ENCODE measurements at regions not wholly inside any gene's neighbourhood (a gene's known extent, or its start where the extent isn't known, plus 50 kb on each side); places are given as distances from the start of the nearest gene placed in this dataset.

DNA sequence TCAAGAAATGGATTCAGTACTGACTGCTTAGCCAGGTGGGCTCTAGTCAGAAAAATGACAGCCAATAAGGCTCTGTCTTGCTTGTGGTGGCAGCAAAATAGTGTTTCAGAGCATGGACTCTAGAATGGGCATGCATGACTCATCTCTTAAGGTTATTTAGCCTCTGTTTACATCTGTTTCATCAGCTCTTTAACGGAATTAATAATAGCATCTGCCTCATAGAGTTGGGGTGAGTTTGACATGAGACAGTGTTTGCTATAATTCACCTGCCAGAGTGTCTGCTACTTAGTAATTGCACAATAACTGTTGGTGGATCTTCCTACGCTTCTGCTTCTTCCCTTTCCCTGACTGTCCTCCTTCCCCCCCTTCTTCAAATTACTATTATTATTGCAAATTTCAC, 350.4 kb upstream of the SEMA6D start:
- DNase-seq = no peak

DNA sequence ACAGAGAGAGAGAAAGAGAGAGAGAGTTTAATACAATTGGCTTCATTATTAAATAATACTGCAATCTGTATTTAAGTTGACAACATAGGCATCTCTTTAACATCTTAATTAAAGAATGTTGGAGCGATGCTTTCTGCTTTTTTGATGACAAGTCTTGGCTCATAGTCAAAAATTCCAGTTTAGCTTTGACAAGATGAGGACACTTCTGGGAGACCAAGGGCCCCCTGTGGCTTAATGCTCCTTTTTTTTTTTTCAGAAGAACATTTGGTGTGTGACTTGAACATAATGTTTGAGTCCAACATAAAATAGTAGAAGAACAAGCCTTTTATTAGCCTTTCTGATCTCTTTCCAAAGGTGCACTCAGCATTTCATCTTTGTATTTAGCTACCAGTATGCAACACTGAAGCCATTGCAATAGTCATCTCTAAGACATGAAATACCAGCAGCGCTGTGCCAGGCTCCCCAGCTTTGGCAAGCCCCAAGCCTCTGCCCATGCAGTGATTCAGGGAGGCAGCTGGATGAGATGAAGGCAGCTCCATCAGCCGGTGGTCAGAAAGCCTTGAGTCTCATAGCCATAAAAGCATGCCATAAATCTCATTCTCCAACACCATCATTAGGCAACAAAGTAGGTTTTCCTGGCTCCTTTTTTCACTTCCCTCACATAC, 349.4 kb upstream of the SEMA6D start:
- DNase-seq = no peak

DNA sequence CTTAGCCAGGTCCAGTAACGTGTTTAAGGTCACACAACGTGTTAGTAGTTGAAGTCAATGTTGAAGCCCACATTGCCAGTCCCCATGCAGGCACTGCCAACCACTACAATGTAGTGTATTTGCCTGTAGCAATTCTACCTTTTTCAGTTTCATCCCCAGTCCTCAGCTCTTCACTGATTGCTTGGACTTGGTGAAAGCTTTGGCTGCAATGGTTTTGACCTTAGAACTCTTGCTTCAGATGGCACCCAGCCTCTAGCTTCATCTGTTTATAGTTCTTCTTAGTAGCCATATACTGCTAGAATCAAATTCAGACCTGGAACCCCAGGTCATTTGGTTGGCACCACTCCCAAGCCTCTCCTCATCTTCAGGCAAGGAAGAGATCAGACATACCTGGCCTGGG, 345.4 kb upstream of the SEMA6D start:
- DNase-seq = no peak

DNA sequence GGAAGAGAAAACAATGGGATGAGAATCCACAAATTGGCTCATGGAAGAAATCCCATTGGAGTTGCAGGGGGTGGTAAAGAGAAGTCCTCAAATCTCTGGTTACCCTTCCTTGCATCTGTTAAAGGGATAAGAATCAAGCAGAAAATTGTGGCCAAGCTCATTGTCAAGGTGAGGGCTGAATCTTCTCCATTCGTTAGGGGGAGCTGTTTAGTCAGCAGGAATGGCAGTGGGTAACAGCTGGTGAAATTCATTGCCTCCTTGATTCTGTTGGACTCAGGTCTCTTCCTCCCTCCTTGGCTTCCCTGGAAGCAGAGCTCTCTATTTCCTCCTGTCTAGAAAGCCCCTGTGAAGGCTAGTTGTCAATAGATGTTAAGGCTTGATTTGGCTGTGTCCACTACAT, 343.1 kb upstream of the SEMA6D start:
- no peak for DNase-seq

DNA sequence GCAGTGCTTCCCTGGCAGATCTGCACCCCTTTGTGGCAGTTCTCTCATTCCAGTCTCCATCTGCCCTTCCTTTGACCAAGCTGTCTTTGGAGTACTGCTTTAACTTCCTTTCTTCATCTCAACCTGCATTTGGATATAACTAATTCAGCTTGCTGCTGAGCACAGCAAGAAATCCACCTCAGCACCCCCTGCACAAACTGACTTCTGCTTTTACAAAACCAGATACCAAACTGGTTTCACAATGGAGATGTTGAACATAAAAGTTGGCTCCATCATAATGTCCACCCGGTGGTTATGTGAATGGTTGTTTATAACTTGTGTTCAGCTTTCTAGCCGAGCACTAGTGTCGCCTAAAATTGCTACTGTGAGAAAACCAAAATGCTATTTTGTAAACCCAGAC, 341.1 kb upstream of the SEMA6D start:
- no peak for DNase-seq

DNA sequence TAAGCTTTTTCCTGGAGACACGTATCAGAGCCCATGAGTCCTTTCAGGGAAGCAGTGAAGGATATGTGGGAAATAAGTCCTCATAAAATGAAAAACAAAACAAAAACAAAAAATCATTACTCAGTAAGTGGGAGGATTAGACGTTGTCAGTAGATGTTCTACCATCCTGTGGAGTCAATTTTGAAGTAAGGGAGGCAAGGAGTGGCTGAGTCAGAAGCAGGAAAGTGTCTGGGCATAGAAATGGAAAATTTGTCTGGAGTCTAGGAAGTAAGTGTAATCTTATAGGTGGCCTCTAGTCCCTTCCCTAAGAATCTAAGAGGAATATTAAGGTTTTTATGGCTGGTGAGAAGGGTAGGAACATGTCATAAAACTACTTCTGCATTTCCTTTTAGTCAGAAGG, 339.8 kb upstream of the SEMA6D start:
- DNase-seq = no peak

DNA sequence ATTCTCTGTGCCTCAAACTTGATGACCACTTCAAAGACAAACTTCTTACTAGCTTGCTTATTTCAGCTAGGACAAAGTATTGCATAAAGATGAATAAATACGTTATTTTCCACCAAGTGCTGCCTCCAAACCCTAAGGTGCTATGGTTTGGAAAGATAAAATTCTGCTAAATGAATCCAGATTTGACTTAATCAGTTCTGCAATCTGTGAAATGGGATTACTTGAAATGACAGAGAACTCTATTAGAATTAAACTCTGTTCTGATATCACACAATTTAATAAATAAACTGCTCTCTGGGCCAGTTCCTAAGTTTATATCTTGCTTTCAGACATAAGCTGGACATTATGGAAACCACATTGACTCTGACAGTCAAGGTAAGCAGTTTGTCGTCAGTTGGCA, 338.8 kb upstream of the SEMA6D start:
- DNase-seq = no peak

DNA sequence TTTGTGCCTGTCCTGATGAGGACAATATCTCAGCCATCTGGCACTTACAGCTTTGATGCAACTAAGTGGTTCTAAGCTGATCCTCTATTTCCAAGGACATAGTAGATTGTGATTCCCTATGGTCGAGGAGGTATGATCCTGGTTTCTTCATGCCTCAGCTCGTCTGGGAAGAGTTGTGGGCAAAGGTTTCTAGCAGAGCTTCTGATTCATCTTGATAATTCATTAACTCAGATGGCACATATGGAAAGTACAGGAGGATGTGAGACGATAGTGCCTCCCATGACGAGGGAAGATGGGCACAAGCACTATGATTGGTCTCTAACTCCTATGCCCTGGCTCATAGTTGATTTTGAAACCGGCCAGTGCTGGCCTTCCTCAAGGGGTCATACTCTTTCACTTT, 334.2 kb upstream of the SEMA6D start:
- no peak for DNase-seq

DNA sequence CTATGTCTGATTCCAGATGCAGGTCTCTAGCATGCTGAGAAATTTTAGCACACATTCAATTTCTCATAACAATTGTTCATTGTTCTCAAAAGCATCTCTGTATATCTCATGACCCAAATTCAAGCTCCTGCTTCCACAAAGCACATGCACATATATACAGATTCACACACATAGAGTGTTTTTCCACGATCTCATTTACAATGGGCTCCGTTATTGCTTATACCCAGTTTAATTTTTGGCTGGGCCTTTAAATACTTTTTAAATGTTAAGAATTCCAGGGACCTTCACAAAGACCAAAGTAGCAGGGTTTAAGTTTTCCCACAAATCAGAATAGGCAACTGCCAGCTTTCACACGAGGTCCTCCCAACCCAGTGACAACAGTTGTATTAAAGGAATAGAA, 333.5 kb upstream of the SEMA6D start:
- DNase-seq = no peak

DNA sequence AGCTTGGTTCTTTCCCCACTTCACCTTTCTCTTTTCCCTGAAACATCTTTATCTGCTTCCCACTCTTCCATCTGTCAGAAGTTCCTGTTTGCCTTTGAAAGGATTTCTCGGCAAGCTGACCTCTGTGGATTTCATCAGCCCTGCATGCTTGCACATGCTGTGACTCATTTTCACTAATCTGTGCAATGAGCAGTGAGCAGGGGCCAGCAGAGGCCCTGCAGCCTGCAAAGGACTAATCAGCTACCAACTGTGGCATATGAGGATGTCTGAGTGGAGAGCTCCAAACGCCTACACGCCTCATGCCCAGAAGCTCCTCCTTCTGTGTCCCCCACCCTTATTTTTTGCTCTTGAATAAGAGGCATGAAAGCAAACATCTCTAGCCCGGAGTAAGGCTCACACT, 333.0 kb upstream of the SEMA6D start:
- DNase-seq = peak in 2 of 3 donors; percentile 43 to 79

DNA sequence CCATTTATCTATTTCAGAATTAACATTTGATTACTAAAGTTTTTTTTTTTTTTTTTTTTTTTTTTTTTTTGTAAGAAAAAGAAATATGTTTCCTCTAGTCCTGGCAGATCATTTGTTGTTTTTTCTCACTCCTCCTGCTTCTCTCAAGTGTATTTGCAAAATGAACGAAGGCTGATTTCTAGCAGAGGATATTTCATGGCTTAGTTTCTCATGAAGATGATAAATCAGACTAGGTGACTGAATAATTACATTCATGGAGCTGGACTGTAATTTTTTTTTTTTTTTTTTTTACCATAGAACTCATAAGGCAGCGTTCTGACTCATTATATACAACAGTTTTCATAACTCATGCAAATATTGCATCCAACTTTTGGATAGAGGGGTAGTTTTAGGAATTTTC, 332.5 kb upstream of the SEMA6D start:
- DNase-seq = no peak

DNA sequence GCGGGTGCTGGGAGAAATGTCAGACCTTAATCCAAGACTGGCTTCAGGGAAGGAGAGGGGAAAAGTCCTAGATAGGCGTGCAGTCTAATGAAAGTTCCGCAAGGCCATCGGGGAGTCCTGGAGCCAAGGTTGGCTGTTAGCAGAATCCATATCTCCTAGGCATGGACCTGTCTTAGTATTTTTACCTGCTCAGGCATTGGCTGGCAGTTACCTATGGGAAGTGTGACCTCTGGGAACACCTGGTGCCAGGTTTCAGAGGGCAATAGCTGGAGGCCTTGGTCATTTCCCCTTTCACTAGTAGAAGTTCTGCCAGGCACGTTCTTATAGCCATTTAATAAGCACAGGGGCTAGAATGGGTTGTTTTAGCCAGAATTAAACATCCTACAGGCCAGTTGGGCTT, 330.8 kb upstream of the SEMA6D start:
- no peak for DNase-seq

DNA sequence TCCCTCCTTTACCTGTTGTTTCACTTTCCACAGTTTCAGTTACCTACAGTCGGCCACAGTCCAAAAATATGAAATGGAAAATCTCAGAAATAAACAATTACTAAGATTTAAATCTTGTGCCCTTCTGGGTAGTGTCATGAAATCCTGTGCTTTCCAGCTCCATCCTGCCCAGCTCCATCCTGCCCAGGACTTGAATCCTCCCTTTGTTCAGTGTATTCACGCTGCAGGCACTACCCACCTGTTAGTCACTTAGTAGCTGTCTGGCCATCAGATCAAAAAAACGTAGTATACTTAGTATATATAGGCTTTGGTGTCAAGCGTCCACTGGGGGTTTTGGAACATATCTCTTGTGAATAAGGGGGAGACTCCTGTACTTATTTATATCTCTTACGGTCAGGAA, 329.0 kb upstream of the SEMA6D start:
- no peak for DNase-seq

DNA sequence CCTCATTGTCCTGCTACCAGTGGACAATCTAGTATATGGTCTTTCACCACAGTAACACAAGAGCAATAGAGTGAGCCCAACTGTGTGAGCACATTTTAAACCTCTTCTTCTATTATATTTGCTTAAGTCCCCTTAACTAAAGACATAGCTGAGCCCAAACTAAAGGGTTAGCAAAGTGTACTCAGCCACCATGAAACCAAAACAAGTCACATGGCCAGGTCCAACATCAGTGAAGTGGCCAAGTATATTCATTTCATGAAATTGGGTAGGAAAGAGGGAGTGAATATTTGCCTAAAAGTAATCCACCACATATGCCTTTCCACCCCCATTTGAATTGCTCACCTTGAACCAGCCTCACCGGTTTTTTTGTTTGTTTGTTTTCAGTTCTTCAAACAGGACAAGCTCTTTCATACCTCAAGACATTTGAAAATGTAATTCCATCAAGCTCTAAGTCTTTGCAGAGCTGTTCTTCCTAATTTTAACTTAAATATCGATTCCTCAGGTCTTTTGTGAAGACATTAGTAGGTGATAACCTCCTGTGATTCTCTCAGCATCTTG, 327.0 kb upstream of the SEMA6D start:
- no peak for DNase-seq

DNA sequence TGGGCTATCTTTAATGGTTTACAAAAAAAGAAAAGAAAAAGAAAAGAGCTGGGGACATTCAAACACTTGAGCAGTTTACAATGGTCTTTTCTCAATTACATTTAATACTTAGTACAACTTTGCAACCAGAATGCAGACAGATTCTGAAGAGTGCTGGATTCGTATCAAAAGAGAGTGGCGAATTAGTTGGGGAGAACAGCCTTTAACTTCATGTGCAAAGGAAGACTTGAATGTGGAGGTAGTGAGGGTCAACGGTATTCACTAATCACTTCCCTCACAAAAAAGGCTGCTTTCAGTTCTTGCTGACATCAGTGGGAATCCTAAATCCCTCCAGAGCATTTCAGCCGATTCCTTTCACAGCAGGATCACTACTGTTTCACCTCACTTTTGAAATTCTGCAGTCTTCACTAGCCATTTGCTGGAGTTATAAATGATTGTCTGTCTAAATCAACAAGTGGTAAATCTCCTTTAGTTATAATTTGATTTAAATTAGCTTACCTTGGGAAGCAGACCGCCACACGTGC, 323.0 kb upstream of the SEMA6D start:
- no peak for DNase-seq

DNA sequence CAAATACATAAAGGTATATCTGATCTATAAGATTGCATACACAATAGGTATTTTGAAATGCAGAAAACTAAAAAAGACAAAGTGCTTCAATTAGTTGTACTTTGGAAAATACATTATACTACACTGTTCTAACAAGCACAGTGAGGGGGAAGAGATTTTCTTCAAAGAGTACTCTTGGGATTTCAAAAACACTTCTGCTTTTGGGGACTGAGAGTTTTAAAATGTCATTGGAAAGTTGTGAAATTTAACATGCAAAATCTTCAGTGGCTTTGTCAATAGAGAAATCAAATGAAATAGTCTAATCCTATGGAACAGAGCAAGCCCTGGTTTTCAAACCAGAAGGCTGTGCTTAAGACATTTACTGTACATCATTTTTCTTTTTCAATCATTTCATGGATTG, 322.2 kb upstream of the SEMA6D start:
- no peak for DNase-seq

DNA sequence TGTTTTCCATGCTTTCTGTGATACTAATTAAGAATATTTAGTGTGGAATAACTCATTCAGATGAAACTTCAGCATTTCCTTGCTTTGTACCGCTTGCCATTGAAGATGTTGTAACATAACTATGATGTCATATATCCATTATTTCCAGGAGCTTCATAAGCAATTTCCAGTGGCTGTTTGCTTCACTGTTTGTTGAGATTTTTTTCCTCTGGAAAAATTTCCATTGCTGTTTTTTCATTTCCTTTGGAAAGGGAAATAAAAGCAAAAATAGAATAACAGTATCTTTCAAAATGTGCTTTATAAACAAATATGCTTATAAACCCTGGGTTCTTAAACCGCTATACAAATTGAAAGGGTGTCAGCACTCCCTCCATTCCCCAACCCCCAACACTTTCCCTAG, 319.6 kb upstream of the SEMA6D start:
- DNase-seq = no peak

DNA sequence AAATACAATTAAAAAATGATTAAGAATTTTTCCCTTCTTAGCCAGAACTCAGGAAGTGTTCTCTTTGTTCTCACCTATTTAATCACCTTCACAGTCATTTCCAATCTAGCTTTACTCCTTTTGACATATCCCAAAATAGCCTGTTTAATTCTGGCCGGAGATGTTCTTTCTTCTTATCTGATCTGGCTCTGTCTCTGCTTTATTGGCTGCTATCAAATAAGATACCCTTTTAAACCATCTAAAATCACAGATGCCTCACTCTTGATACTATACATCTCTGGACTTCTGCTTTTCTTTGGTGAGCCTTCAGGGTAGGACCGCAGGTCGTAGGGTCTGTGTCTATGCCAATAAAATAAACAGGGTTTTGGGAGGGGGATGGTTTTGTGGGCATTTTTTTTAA, 319.2 kb upstream of the SEMA6D start:
- DNase-seq = no peak

DNA sequence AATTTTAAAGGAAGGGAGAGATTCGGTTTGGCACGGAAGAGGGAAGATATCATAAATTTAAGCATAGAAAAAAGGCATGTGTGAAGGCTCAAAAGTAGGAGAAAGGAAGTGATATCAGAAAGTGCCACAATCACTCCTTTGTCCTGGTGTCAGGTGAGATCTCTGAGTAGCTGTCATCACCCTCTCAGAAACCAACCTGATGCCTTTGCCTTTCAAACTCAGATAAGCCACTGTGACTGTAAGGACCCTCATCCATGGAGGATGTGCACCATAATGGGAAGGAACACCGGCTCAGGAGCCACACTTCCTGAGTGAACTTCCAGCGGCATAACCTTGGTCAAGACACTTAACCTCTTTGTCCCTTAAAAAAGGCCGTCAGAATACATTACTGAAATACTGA, 318.7 kb upstream of the SEMA6D start:
- DNase-seq = no peak

DNA sequence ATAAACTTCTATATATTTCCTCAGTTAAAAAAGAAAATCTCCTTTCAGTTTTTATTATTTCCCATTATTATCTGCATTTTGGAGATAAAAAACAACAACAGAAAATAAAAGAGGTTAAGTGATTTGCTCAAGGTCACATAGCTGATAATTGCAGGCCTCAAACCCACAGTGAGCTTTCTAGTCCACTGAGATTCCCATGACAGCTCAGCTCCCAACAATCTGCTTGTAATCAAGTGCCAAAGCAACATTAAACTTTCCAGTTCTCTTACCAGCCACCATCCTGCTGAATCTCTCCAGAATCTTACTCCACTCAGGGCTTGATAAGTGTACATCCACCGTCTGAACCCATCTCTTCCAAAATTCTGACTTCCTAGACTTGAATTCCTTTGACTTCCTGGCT, 318.2 kb upstream of the SEMA6D start:
- DNase-seq = no peak

DNA sequence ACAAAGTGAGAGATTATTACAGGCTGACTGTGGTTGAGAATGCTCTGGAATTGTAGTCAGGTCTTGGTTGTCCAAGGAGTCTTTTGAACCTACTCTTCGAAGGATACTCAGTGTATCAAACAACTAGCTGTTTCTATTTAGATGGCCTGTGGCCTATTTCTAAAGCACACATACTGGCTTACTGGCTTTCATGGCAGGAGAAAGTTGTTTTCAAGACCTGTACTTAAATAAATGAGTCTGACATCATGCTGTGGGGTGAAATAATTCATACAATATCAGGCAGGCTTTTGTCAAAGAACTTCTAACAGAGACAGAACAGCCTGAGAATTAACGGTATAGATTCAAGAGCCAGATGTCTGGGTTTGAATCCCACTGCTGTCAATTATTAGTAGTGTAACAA, 316.7 kb upstream of the SEMA6D start:
- no peak for DNase-seq

DNA sequence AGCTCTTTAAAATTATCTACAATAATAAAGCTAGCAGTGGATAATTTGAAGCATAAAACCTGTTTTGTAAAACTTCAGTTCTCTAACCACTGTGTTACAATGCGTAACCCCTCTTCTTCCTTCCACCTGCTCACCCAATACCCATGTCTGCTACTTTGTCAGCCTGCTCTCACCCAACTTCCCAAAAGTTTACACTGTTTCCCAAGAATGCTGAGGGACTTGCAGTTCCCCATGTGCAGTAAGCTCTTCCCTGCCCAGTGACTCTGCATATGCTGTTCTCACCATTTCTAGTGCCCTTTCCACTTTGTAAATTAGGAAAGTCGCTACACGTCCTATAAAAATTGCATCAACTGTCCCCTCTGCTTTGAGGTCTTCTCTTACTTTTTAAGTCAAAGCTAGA, 315.9 kb upstream of the SEMA6D start:
- no peak for DNase-seq

DNA sequence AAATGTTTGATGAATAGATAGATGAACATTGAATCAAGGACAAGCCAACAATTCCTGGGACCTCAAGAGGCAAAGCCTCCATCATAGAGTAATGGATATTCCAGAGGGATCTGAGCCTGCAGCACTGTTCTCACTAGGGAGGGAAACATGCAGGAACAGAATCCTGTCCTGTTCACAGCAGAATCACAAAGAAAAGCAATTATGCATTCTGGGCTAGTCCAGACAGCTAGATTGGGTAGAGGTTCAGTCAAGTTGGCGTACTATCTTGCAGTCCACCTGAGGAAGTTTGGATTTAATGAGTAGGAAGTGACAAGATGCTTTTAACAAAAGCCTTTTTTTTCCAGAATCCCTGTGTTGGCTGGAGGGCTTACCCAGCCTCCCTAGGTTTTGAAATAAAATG, 314.5 kb upstream of the SEMA6D start:
- DNase-seq = no peak

DNA sequence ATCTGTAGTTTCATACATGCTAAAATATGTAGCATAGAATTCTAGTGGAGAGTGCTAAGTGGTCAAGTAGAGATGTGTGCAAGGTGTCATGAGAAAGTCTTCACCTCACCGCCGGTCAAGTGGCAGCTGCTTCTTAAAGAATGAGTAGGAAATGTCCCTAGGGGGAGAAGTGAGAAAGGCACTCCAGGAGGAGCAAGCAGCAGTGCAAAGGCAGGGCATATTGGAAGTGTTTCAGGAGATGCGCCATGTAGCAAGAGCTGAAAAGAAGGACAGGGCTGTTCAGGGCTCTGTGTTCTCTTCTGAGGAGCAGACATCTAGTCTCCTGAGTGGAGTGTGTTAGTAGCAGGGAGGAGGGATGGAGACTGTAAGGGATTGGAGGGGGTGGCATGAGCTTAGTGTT, 312.4 kb upstream of the SEMA6D start:
- DNase-seq = no peak
